ENCODE measurements at regions not wholly inside any gene's neighbourhood (a gene's known extent, or its start where the extent isn't known, plus 50 kb on each side); places are given as distances from the start of the nearest gene placed in this dataset.

- H3K9me3 ChIP-seq (replicated peaks) = no peaks in the 10 kb centered on the region
- intact Hi-C loops (cut with micrococcal nuclease) = no loop called here
- no peak overlapping the region for H3K4me3 ChIP-seq
- DNase-seq = no peak
- H3K4me1 ChIP-seq = peaks cover 6% of the 10 kb centered on the region
- H3K36me3 ChIP-seq = no peaks in the 10 kb centered on the region
- no peaks in the 10 kb centered on the region for H3K27me3 ChIP-seq (ENCODE audit: low read depth)
- no peak overlapping the region for H3K27ac ChIP-seq (replicated peaks)
- no peak for TF ChIP-seq CTCF (IDR thresholded peaks at IDR 0.05; ENCODE audit: borderline replicate concordance)
These were observed 226.3 kb downstream of the CBLN1 start for GRCh38 chr16:49055291-49055690.

GRCh38 chr16:49054606-49055005 lies 227.0 kb downstream of the CBLN1 start:
- Histone ChIP-seq H3K9me3 (replicated peaks) (no peaks in the 10 kb centered on the region), H3K27ac (replicated peaks) (no peak overlapping the region), H3K4me1 (peaks cover 6% of the 10 kb centered on the region), H3K27me3 (ENCODE audit: low read depth) (no peaks in the 10 kb centered on the region), H3K4me3 (no peak overlapping the region), H3K36me3 (no peaks in the 10 kb centered on the region)
- no peak for TF ChIP-seq CTCF (IDR thresholded peaks at IDR 0.05; ENCODE audit: borderline replicate concordance)
- intact Hi-C loops (cut with micrococcal nuclease) = no loop called here
- no peak for DNase-seq

- no peak for DNase-seq
- intact Hi-C loops (cut with micrococcal nuclease) = no loop called here
- no peak for TF ChIP-seq CTCF (IDR thresholded peaks at IDR 0.05; ENCODE audit: borderline replicate concordance)
- Histone ChIP-seq H3K4me3 (no peak overlapping the region), H3K36me3 (no peaks in the 10 kb centered on the region), H3K9me3 (replicated peaks) (no peaks in the 10 kb centered on the region), H3K27me3 (ENCODE audit: low read depth) (no peaks in the 10 kb centered on the region), H3K4me1 (peaks cover 6% of the 10 kb centered on the region), H3K27ac (replicated peaks) (no peak overlapping the region)
These were observed 228.8 kb downstream of the CBLN1 start for GRCh38 chr16:49052846-49053245.

- H3K9me3 ChIP-seq (replicated peaks) = no peaks in the 10 kb centered on the region
- H3K4me3 ChIP-seq = no peak overlapping the region
- intact Hi-C loops (cut with micrococcal nuclease) = no loop called here
- no peak overlapping the region for H3K27ac ChIP-seq (replicated peaks)
- no peaks in the 10 kb centered on the region for H3K36me3 ChIP-seq
- no peaks in the 10 kb centered on the region for H3K27me3 ChIP-seq (ENCODE audit: low read depth)
- peaks cover 6% of the 10 kb centered on the region for H3K4me1 ChIP-seq
- no peak for TF ChIP-seq CTCF (IDR thresholded peaks at IDR 0.05; ENCODE audit: borderline replicate concordance)
- DNase-seq = no peak
These were observed 230.1 kb downstream of the CBLN1 start for GRCh38 chr16:49051576-49051975.

- H3K9me3 ChIP-seq (replicated peaks) = no peaks in the 10 kb centered on the region
- H3K4me1 ChIP-seq = peaks cover 6% of the 10 kb centered on the region
- no peak for DNase-seq
- H3K27me3 ChIP-seq (ENCODE audit: low read depth) = no peaks in the 10 kb centered on the region
- intact Hi-C loops (cut with micrococcal nuclease) = no loop called here
- H3K27ac ChIP-seq (replicated peaks) = no peak overlapping the region
- TF ChIP-seq CTCF (IDR thresholded peaks at IDR 0.05; ENCODE audit: borderline replicate concordance) = no peak
- H3K36me3 ChIP-seq = no peaks in the 10 kb centered on the region
- no peak overlapping the region for H3K4me3 ChIP-seq
These were observed 231.0 kb downstream of the CBLN1 start for GRCh38 chr16:49050607-49051006.

- no peaks in the 10 kb centered on the region for H3K9me3 ChIP-seq (replicated peaks)
- H3K4me1 ChIP-seq = peaks cover 6% of the 10 kb centered on the region
- H3K4me3 ChIP-seq = no peak overlapping the region
- no peaks in the 10 kb centered on the region for H3K36me3 ChIP-seq
- no peak for TF ChIP-seq CTCF (IDR thresholded peaks at IDR 0.05; ENCODE audit: borderline replicate concordance)
- intact Hi-C loops (cut with micrococcal nuclease) = no loop called here
- H3K27me3 ChIP-seq (ENCODE audit: low read depth) = no peaks in the 10 kb centered on the region
- no peak for DNase-seq
- no peak overlapping the region for H3K27ac ChIP-seq (replicated peaks)
These were observed 232.0 kb downstream of the CBLN1 start for GRCh38 chr16:49049644-49050043.

All from left ventricle myocardium inferior (tissue), 1 donor.